HG02763 (cell line): ENCODE measurements at regions not wholly inside any gene's neighbourhood (a gene's known extent, or its start where the extent isn't known, plus 50 kb on each side); places are given as distances from the start of the nearest gene placed in this dataset.
"Not testable (repeated sequence)": the region's sequence is repeated elsewhere in the genome, so short reads cannot be mapped to it uniquely, and the experiment has no call there.

Source experiments
- ATAC-seq: cut with Tn5 transposase; IDR thresholded peaks from one replicate; pipeline ENCODE4 v1.9.1; 2021; ENCODE audit warnings: mild to moderate bottlenecking, moderate library complexity; ENCODE audit not compliant: unreplicated experiment

DNA sequence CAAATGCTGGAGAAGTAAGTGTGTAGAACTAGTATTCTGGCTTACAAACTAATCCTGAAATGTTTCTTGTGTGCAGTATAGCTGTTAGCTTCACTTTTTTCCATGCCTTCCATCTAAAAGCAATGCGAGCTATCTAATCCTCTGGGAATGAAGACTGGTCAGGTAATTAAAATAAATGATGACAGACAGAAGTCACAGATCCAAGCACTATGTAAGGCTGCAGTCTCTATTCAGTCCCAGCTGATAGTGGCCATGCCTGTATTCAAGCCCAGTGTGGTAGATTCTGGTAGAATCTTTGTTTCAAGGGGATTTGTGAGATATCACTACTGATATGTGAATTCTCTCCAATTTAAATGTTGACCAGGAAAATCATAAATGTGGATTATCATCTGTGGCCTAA lies 637.2 kb downstream of the TMTC2 start:
- no peak for ATAC-seq

DNA sequence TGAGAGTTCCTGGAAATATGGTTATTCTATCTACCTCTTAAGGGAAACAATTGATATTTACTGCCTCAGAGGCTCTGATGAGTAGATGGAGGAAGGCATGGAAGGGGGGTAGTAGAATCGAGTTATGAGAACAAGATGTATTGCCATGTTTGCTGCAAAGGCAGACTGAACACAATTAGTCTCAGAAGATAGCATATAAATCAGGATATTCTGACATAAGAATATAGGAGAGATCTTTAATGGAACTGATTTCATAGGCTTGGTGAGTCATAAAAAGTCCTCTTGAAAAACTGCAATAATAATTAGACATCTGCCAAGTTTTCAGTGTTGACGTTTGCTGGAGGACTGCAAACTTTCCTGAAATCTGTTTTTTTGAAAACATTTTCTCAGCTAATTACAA lies 636.1 kb downstream of the TMTC2 start:
- ATAC-seq = no peak

DNA sequence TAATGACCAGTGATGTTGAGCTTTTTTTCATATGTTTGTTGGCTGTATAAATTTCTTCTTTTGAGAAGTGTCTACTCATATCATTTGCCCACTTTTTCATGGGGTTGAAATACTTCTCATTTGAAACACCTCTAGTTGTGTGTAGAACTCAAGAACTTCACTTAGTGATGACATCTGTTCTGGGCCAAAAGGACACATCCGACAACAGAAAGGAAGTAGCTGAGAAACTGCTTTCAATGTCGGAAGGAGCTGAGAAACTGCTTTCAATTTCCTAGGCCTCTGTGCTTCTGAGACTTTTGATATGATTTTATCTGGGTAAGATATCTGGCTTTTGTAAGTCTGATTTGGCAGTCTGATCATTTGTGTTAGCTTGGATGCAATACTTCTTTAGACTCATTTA lies 635.3 kb downstream of the TMTC2 start:
- no peak for ATAC-seq

DNA sequence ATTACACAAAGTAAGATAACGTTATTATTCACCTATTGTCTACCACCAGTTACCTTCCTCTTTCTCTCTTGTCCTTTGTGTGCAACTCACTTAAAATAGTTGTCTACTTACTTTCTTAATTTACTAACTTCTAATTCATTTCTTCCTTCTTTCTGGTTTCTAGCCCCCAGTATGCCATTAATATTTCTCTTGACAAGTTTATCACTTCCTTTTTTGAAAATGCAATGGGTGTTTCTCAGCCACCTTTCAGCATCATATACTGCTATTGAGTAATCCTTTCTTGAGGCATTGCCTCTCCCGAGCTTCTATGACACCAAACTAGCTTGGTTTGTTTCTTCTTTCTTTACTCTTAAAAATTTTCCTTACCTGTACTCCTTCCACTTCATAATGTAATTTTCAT lies 633.6 kb downstream of the TMTC2 start:
- no peak for ATAC-seq

DNA sequence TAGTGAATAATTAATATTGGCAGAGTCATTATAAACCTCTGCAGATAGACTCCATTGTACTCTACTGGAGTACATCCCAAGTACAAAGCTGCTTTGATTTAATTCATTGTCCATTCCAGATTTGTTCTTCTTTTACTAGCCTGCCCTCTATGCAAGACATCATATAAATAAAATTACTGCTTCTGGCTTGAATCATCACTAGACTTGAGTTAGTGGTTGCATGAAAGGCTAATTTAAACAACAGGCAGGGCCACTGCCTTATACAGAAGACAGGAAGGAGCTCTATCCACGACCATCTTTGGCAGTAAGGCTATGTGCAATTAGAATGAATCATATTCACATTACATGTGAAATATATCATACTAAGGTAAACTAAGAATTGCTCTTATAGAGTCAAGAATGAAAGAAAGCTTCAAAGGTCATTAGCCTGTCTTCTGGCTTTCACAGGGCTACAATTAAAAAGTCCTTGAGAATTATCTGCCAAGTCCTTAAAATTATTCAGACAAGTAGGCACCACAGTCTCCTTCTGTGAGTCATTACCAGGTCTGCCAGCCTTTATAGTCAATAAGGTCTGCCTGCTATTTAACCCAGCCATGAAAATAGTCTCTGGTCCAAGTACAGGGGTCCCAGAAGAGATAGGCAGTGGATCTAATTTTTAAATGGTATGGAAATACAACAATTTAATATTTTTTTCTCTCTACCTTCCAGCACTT lies 631.8 kb downstream of the TMTC2 start:
- ATAC-seq = no peak

DNA sequence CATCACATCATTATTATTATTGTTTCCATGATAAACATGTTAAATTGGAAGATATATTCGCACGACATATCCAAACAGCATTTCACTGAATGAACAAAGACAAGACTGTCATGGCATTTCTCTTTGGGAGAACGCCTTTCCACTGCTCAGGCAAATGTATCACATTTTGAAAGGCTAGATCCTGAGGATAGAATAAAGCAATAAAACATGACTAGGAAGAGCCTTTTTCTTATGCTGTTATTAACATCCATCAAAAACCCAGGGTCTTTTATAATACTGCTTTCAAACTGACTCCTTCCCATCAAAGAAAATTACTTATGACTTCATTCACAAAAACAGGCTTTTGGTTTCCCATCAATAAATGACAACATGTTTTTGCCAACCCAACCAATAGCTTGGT lies 630.9 kb downstream of the TMTC2 start:
- ATAC-seq = no peak

DNA sequence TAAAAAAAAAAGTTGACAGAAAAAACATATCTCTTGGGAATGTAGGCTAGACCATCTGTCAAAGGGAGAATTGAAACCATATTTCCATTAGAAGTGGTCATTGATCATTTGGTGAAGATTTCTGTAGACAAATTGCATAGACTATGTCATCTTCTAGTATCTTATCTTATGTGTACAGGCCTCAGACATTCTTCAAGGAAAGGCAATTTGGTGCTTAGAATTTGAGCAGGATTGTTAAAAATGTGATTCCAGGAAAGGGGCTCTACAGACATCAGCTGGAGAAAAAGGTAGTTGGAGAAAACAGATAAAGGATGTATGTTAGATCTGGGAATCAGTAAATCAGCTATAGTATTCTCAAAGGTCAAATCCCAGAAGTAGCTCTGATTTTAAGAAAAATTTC lies 627.1 kb downstream of the TMTC2 start:
- no peak for ATAC-seq

DNA sequence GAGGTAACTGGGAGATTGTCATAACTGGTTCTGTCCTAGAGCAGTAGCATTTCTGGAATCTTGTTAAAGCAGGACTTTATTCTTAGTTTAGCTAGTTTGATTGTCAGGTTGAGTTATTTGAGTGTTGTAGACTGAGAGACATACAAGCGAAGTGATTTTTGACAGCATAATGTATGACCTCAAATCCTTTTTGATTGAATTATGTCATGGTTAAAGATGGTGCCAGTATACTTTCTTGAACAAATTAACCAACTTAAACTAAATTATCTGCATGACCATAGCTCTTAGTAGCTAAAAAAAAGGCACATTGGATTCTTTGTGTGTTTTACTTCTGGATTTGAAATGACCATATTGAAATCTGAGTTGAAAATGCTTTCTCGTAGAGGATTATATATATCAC lies 626.6 kb downstream of the TMTC2 start:
- no peak for ATAC-seq

DNA sequence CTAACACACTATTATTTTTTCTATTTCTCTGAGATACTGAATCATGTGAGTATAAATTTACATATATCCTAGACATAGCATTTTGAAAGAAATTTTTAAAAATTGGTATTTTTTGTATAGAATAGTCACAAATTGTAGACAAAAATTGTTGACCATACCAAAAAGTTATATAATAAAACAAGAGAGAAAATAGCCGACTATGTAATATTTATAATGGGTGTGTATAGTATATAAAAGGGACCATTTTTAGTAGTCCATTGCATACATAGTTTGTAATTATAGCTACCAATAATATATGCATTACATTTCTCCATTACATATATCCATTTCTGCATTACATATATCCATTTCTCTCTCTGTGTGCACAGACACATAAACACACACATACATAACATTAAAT lies 590.2 kb downstream of the TMTC2 start:
- ATAC-seq = no peak

DNA sequence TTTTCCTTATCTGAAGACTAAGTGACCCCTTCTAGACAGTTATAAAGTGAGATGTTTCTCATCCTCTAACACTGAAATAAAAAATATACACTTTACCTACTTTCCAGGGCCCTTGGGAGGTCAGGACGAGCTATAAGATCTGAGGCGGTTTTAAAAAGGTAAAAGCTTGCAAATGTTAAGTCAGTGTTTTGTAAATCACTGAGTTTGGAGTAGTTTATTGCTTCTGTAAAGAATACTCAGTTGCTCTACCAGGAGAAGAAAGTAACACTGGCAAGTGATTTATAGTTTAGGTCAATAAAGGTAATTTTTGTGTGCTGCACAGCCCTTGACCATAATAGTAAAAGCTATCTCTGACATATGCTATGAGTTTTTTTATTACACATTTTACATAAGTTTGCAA lies 584.5 kb downstream of the TMTC2 start:
- no peak for ATAC-seq

DNA sequence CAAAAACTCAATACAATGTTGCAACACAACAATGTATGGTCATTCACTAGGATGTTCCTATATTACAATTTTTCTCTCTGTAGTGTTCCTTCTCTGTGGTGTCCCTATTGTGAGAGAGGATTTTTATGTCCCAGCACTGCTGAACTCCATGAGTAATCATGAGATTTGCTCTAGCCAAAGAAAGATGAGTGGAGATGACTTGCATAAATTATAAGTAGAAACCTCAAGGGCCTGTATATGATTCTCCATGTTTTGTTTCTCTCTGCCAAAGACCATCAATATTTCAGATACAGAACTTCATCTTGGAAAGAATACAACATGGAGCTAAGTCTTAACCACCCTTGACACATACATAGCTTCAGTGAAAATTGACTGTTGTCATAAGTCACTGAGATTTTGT lies 579.1 kb downstream of the TMTC2 start:
- ATAC-seq = no peak

DNA sequence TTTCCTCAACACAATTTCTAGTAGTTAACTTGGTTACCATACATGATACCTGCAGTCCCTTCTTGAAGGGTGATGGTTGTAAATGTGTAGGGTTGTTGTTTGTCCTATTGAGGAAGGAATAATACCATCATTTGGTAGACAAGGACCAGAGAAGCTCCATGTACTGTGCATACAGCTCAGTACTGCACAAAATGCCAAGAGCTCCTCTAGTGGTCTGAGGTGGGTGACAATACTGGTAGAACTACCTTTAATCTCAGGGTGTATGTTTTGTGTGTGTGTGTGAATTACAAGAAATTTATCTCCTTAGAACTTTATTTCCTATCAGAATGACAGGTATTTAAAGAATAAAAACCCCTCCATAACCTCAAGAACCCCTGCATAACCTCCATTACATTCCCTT lies 575.3 kb downstream of the TMTC2 start:
- no peak for ATAC-seq

DNA sequence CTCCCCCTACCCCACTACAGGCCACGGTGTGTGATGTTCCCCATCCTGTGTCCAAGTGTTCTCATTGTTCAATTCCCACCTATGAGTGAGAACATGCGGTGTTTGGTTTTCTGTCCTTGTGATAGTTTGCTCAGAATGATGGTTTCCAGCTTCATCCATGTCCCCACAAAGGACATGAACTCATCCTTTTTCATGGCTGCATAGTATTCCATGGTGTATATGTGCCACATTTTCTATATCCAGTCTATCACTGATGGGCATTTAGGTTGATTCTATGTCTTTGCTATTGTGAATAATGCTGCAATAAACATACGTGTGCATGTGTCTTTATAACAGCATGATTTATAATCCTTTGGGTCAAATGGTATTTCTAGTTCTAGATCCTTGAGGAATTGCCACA lies 573.4 kb downstream of the TMTC2 start:
- ATAC-seq = not testable (repeated sequence)

DNA sequence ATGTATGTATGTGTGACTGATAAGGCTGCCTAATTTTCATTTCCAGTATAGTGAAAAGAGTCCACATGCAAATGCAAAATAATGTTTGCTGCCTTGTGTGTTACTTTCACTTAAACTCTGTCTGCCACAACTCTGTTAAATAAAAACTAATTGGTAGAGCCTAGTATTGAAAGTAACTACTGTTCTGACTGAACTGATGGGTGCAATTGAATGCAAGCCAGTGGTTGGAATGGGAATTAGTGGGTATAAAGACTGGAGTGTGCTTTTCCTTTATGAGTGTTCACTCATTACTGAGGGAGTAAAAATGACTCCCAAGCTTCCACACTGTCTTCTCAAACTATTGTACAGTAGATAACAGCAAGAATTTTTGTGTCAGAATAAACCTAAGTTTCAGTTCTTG lies 571.0 kb downstream of the TMTC2 start:
- ATAC-seq = no peak

DNA sequence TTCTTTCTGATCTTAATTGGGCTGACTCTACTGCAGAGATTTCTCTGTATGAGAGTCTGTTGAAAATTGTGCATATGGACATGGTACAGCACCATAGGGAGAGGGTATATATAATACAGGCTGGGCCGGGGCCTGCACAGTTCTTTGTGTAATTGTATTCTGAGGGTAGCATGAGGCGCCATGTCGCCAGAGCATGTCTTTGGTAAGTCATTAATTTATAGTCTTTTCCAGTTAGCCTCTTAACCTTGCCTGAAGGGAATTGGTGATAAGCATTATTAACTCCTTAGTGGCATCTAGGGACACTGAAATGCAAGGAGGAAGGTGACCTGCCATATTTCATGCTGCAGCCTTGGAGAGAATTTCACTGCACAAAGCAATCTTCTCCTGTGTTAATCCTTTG lies 569.9 kb downstream of the TMTC2 start:
- ATAC-seq = no peak

DNA sequence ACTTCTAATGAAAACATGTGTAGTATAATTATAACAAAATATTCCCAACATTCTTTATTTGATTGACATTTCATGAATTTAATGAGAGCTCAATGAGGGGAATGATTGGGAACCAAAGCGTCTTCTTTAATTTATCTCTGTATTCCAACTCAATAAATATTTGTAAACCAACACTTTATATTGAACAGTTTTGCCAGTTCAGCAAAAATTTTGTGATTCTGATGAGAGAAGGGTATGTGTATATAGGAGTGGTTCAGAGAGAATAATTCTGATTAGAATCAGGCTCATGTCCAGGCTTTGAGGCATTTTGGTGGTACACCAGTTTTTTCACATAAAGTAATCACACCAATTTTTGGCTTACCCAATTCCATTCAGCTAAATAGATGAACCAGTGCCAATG lies 564.2 kb downstream of the TMTC2 start:
- ATAC-seq = no peak

DNA sequence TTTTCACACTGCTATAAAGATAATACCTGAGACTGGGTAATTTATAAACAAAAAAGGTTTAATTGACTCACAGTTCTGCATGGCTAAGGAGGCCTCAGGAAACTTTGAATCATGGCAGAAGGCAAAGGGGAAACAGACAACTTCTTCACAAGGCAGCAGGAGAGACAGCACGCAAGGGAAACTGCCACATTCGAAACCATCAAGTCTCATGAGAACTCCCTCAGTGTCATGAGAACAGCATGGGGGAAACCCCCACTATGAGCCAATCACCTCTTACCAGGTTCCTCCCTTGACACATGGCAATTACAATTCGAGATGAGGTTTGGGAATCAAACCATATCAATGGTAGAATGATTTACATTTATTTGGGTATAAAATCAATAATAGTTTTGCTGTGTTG lies 558.5 kb downstream of the TMTC2 start:
- ATAC-seq = no peak

DNA sequence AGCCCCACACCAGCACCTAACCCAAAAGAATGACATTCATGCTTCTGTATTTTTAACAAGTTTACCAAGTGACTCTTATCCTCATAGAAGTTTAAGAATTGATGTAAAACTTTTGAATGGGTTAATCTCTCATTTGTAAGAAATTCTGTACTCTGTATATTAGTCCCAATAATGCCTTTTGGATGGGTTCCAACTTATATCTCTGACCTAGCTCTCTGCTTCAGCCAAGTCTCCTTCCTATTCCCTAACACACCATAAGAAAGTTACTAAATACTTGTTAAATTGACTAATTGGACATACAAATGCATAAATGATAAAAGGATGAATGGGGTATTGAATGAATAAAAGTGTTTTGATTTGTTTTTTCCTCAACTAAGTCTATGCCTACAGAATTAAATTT lies 557.3 kb downstream of the TMTC2 start:
- no peak for ATAC-seq

DNA sequence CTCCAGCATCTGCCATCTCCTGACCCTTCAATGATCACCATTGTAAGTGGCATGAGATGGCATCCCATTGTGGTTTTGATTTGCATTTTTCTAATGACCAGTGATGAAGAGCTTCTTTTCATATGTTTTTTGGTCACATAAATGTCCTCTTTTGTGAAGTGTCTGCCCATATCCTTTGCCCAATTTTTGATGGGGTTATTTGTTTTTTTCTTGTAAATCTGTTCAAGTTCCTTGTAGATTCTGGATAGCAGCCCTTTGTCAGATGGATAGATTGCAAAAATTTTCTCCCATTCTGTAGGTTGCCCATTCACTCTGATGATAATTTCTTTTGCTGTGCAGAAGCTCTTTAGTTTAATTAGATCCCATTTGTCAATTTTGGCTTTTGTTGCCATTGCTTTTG lies 547.3 kb downstream of the TMTC2 start:
- ATAC-seq = not testable (repeated sequence)

DNA sequence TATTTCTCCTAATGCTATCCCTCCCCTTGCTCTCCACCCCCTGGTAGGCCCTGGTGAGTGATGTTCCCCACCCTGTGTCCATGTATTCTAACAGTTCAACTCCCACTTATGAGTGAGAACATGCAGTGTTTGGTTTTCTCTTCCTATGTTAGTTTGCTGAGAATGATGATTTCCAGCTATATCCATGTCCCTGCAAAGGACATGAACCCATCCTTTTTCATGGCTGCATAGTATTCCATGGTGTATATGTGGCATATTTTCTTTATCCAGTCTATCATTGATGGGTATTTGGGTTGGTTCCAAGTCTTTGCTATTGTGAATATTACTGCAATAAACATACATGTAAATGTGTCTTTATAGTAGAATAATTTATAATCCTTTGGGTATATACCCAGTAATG lies 540.3 kb downstream of the TMTC2 start:
- not testable (repeated sequence) for ATAC-seq

DNA sequence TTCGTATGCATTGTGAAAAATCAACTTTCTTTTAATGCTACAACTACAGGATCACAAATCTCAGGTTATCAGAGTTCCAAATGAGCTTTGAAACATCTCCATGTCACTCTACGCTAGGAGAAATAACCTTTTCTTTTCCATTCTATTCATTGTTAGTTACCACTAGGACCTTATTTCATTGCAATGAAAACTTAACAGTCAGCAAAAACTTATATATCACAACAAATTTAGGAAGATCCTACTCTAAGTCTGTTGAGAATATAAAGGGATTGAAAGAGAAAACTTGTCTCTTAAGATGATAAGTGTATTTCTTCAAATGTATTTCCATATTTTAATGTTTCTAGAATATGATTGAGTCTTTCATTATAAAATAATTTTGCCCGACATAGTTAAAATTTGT lies 539.1 kb downstream of the TMTC2 start:
- ATAC-seq = no peak

DNA sequence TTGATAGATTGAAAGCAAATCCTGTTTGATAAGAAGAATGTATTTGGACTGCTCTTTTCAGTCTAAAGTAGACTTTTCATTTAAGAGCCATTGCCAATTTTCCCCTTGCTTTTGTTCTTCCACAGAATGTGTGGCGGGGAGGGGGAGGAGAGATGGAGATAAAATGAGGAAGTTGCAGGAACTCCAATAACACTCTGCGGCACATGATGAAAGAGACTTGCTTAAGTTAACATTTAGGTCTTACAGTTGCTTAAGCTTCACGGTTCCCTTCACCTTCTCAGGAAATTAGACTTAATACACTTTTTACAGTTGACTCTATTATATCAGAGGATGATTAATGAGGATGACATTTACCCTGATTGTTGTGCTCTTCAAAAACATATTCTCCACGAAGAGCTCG lies 537.3 kb downstream of the TMTC2 start:
- ATAC-seq = no peak

DNA sequence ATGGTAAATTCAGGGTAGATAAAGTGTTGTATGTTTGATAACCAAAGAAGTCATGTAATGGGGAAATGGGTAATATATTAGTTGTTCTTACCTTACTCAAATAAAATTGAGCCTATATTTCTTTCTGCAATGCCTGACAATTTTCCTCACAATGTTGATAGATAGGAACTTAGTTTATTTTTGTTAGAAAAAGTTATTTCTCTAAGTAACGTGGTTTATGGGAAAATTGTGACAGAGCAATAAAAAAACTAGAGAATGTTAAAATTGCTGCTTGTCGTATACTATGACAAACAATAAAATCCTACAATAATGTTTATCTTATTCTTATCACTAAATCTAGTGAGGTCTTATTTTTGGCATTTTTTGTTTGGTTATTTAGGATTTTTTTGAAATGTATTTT lies 534.1 kb downstream of the TMTC2 start:
- no peak for ATAC-seq
